ENCODE measurements at regions not wholly inside any gene's neighbourhood (a gene's known extent, or its start where the extent isn't known, plus 50 kb on each side); places are given as distances from the start of the nearest gene placed in this dataset.

- peaks cover 7% of the 10 kb centered on the region; the same call in 1 of the 2 replicates for H3K9me3 ChIP-seq (ENCODE audit: low read length)
- H3K4me2 ChIP-seq (ENCODE audit: low read length), result no peak overlapping the region
- no peaks in the 10 kb centered on the region for H3K27me3 ChIP-seq (ENCODE audit: insufficient read depth, low read length)
- no peaks in the 10 kb centered on the region for H3F3A ChIP-seq (ENCODE audit: insufficient read depth, low read length)
- no peaks in the 10 kb centered on the region for H3K4me1 ChIP-seq (ENCODE audit: insufficient read depth, low read length, severe bottlenecking)
- H3K27ac ChIP-seq (ENCODE audit: low read depth, low read length, poor library complexity, severe bottlenecking), result no peak overlapping the region
- H3K36me3 ChIP-seq (ENCODE audit: insufficient read depth, low read length), result no peaks in the 10 kb centered on the region
- no peak overlapping the region for H3K4me3 ChIP-seq (ENCODE audit: low read depth, low read length, poor library complexity, severe bottlenecking)
- TF ChIP-seq EZH2 (IDR thresholded peaks at IDR 0.05; ENCODE audit: borderline replicate concordance, low read length) (no peak), CTCF (IDR thresholded peaks at IDR 0.05; ENCODE audit: low read length) (no peak)
- no peak overlapping the region for H3K9ac ChIP-seq (ENCODE audit: low read length)
- no peaks in the 10 kb centered on the region for H3K79me2 ChIP-seq (ENCODE audit: insufficient read depth, low read length)
- no peak overlapping the region for H2AFZ ChIP-seq (ENCODE audit: low read length)
- no peaks in the 10 kb centered on the region for H4K20me1 ChIP-seq (ENCODE audit: insufficient read depth, low read length)
- H3K9me2 ChIP-seq (ENCODE audit: low read depth, low read length), result no peaks in the 10 kb centered on the region
These were observed 93.9 kb downstream of the BOD1 start for GRCh38 chr5:173522518-173522917.

- H4K20me1 ChIP-seq (ENCODE audit: insufficient read depth, low read length), result no peaks in the 10 kb centered on the region
- no peak overlapping the region for H3K4me2 ChIP-seq (ENCODE audit: low read length)
- peaks cover 7% of the 10 kb centered on the region; the same call in 1 of the 2 replicates for H3K9me3 ChIP-seq (ENCODE audit: low read length)
- no peak for TF ChIP-seq EZH2 (IDR thresholded peaks at IDR 0.05; ENCODE audit: borderline replicate concordance, low read length)
- TF ChIP-seq CTCF (IDR thresholded peaks at IDR 0.05; ENCODE audit: low read length), result no peak
- H3K27ac ChIP-seq (ENCODE audit: low read depth, low read length, poor library complexity, severe bottlenecking), result no peak overlapping the region
- no peaks in the 10 kb centered on the region for H3K4me1 ChIP-seq (ENCODE audit: insufficient read depth, low read length, severe bottlenecking)
- H3F3A ChIP-seq (ENCODE audit: insufficient read depth, low read length), result no peaks in the 10 kb centered on the region
- no peak overlapping the region for H2AFZ ChIP-seq (ENCODE audit: low read length)
- no peaks in the 10 kb centered on the region for H3K36me3 ChIP-seq (ENCODE audit: insufficient read depth, low read length)
- no peaks in the 10 kb centered on the region for H3K27me3 ChIP-seq (ENCODE audit: insufficient read depth, low read length)
- H3K9ac ChIP-seq (ENCODE audit: low read length), result no peak overlapping the region
- no peak overlapping the region for H3K4me3 ChIP-seq (ENCODE audit: low read depth, low read length, poor library complexity, severe bottlenecking)
- no peaks in the 10 kb centered on the region for H3K79me2 ChIP-seq (ENCODE audit: insufficient read depth, low read length)
- no peaks in the 10 kb centered on the region for H3K9me2 ChIP-seq (ENCODE audit: low read depth, low read length)
These were observed 97.6 kb downstream of the BOD1 start for GRCh38 chr5:173518856-173519255.

- H3K79me2 ChIP-seq (ENCODE audit: insufficient read depth, low read length), result no peaks in the 10 kb centered on the region
- H3K4me2 ChIP-seq (ENCODE audit: low read length), result no peak overlapping the region
- H3F3A ChIP-seq (ENCODE audit: insufficient read depth, low read length), result no peaks in the 10 kb centered on the region
- H3K27ac ChIP-seq (ENCODE audit: low read depth, low read length, poor library complexity, severe bottlenecking), result no peak overlapping the region
- H3K4me1 ChIP-seq (ENCODE audit: insufficient read depth, low read length, severe bottlenecking), result no peaks in the 10 kb centered on the region
- H3K9me3 ChIP-seq (ENCODE audit: low read length), result peaks cover 7% of the 10 kb centered on the region; the same call in 1 of the 2 replicates
- no peak overlapping the region for H2AFZ ChIP-seq (ENCODE audit: low read length)
- H3K27me3 ChIP-seq (ENCODE audit: insufficient read depth, low read length), result no peaks in the 10 kb centered on the region
- no peak overlapping the region for H3K9ac ChIP-seq (ENCODE audit: low read length)
- no peaks in the 10 kb centered on the region for H3K9me2 ChIP-seq (ENCODE audit: low read depth, low read length)
- H4K20me1 ChIP-seq (ENCODE audit: insufficient read depth, low read length), result no peaks in the 10 kb centered on the region
- TF ChIP-seq EZH2 (IDR thresholded peaks at IDR 0.05; ENCODE audit: borderline replicate concordance, low read length), result no peak
- TF ChIP-seq CTCF (IDR thresholded peaks at IDR 0.05; ENCODE audit: low read length), result no peak
- H3K4me3 ChIP-seq (ENCODE audit: low read depth, low read length, poor library complexity, severe bottlenecking), result no peak overlapping the region
- no peaks in the 10 kb centered on the region for H3K36me3 ChIP-seq (ENCODE audit: insufficient read depth, low read length)
These were observed 98.8 kb downstream of the BOD1 start for GRCh38 chr5:173517648-173518047.

Measured in OCI-LY1 (cell line).